GM19240 (cell line): ENCODE measurements at regions not wholly inside any gene's neighbourhood (a gene's known extent, or its start where the extent isn't known, plus 50 kb on each side); places are given as distances from the start of the nearest gene placed in this dataset.
"Not testable (repeated sequence)": the region's sequence is repeated elsewhere in the genome, so short reads cannot be mapped to it uniquely, and the experiment has no call there.

ENCODE experiments used
- DNase-seq: peaks from one replicate; pipeline ENCODE4 v3.0.0; 2011; ENCODE audit warnings: low spot score; ENCODE audit not compliant: insufficient read length

GRCh38 chrX:1103360-1103759, 109.1 kb downstream of the CRLF2 start:
- DNase-seq: no peak

DNA sequence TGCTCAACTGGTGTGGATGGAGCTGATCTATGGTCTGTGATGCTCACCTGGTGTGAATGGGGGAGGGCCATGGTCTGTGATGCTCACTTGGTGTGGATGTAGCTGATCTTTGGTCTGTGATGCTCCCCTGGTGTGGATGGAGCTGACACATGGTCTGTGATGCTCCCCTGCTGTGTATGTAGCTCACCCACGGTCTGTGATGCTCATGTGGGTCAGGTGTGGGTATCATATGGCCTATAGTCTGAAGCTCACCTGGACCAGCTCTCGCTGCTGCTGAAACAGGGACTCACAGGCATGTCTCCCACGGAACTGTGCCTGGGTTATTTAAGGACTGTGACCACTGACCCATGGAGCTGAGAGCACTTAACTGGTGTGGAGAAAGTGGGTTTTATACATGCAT, 109.7 kb downstream of the CRLF2 start:
- no peak for DNase-seq

GRCh38 chrX:1102221-1102620, 110.2 kb downstream of the CRLF2 start:
- not testable (repeated sequence) for DNase-seq

DNA sequence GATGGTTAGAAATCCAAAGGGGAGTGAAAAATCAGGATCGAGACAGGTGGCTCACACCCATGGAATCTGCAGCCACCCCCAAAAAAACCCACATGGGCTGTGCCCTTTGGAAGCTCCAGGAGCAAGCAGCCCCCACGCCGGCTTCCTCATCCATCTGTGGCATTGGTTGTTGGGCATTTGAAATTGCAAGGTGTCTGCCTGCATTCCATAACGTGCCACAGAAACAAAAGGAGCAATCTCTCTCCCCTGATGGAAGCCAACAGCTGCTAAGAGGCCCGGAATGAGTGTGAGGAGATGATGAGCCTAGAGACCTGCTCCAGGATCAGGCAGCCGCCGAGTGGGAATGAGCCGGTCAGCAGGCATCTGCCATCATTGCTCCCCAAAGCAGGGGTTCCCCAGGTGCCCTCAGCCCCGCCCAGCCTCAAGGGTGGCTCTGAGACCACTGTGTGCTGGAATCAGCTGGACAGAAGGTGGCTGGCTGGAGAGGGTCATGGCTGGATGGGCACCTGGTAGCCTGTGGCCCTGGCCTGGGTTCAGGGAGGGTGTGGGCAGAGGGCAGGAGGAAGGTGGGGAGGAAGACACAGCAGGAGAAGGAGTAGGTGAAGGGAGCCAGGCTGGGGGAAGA, 113.2 kb downstream of the CRLF2 start:
- no peak for DNase-seq

- no peak for DNase-seq
Observed at GRCh38 chrX:1097328-1097727, 115.1 kb downstream of the CRLF2 start.

GRCh38 chrX:1094566-1095333, 117.7 kb downstream of the CRLF2 start:
- no peak for DNase-seq

DNA sequence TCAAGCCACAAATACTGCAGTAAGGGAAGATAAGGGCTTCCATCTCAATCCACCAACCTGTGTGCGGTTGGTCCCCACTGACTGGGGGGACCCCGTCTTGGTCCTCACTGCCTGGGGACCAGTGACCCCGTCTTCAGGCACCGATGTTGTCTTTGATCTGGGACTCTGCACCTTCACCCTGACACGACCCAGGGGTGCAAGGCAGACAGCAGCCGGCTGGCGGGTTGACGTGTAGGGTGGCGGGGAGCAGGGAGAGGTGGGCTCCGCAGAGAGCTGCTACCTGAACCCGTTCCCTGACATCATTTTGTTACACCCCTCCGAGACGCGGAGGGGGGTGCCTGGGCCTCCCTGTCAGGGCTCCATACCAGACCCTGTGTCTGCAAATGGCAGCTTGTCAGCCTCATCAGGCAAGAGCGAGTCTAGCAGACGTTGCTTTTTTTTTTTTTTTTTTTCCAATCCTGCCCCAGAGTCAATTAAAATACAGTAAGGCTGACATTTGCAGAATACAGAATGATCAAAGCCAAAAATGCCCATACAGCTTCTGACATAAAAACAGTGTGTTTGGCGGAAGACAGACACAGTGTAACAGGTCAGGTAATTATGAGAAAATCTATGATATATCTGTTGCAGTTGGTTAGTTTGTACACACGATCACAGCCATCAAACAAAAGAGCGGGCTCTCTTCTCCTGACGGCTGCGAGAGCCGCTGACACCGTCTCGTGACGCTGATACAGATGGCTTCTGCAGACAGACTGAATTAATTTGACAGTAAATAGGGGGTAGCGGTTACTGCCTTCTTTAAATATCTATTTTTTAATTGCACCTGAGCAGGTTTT, 118.6 kb downstream of the CRLF2 start:
- no peak for DNase-seq

- no peak for DNase-seq
Observed at GRCh38 chrX:1093121-1093520, 119.3 kb downstream of the CRLF2 start.

DNA sequence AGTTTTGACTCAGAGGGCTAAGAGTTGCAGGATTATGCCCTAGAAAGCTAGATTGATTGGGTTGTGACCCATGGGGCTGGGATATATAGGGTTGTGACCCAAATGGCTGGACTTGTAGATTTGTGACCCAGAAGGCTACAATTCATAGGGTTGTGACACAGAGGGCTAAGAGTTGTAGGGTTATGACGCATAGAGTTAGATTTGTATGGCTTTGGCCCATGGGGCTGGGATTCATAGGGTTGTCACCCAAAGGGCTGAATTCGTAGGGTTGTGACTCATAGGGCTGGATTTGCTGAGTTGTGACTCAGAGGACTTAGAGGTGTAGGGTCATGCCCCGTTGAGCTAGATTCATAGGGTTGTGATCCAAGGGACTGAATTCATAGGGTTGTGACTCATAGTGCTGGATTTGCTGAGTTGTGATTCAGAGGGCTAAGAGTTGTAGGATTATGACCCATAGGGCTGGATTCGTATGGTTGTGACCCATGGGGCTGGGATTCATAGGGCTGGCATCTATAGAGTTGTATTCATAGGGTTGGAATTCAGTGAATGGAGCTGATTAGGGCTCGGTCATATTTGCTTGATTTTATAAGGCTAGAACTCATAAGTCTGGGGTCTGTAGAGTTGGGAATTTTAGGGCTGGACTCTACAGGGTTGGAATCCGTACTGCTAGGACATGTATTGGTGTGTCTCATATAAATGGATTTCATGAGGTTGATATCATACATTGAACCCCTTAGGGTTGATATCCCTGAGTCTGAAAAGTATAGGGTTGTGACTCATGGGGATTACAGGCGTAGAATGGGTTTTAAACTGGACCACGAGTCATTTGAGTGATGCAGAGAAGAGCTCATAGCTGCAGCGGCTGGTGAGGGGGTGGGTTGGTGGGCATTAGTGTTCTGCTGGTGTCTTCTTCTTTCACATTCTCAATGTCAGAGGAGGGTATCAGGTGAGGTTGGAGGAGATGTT, 125.7 kb downstream of the CRLF2 start:
- no peak for DNase-seq

- not testable (repeated sequence) for DNase-seq
Observed at GRCh38 chrX:1085871-1086270, 126.6 kb downstream of the CRLF2 start.

DNA sequence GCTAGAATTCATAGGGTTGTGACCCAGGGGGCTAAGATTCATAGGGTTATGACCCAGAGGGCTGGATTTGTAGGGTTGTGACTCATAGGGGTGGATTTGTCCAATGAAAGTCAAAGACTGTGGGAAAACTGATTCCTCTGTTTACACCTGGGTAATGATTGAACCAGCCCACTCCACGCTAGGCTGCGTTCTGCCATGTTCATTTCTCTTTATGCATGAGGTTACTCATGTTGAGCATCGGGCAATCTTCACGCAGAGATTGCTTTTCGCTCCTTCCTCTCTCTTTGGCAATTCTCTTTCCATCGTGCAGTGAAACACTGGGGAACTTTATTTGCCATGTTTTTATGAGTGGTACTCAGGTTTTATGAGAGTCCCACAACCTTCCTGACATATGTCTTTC, 127.8 kb downstream of the CRLF2 start:
- DNase-seq: no peak

- no peak for DNase-seq
Observed at GRCh38 chrX:1076871-1077651, 135.4 kb downstream of the CRLF2 start.

GRCh38 chrX:1075741-1076140, 136.7 kb downstream of the CRLF2 start:
- no peak for DNase-seq

- no peak for DNase-seq
Observed at GRCh38 chrX:1075156-1075555, 137.3 kb downstream of the CRLF2 start.

DNA sequence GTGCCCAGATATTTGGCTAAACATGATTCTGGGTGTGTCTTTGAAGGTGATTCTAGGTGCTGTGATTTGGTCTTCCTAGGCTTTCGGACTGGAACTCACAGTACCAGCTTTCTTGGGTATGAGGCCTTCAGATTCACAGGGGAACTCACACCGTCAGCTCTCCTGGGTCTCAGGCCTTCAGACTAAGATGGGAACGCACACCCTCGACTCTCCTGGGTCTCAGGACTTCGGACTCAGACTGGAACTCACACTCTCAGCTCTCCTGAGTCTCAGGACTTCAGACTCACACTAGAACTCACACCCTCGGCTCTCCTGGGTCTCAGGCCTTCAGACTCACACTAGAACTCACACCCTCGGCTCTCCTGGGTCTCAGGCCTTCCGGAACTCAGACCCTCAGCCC, 137.7 kb downstream of the CRLF2 start:
- DNase-seq: no peak

DNA sequence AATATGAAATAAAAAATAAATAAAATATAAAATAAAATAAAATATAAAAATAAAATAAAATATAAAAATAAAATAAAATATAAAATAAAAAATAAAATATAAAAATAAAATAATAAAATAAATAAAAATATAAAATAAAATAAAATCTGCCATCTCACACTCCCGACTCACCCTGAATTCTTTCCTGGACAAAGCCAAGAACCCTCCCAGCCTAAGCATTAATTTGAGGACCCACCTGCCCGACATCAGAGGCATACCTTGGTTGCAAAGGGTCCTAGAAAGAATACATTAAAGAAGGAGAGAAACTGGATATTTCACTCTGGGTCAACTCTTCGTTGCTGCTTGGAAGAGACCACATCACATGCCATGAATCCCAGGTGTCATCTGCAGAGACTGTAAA, 138.3 kb downstream of the CRLF2 start:
- no peak for DNase-seq

GRCh38 chrX:1072637-1073377, 139.6 kb downstream of the CRLF2 start:
- DNase-seq: no peak

DNA sequence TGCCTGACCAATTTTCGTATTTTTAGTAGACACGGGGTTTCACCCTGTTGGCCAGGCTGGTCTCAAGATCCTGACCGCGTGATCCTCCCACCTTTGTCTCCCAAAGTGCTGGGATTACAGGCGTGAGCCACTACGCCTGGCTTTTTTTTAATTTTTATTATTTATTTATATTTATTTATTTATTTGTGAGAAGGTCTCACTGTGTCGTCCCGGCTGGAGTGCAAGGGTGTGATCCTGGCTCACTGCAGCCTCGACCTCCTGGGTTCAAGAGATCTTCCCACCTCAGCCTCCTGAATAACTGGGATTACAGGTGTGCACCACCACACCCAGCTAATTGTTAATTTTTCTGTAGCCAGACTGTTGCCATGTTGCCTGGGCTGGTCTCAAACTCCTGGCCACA, 141.1 kb downstream of the CRLF2 start:
- DNase-seq: no peak

DNA sequence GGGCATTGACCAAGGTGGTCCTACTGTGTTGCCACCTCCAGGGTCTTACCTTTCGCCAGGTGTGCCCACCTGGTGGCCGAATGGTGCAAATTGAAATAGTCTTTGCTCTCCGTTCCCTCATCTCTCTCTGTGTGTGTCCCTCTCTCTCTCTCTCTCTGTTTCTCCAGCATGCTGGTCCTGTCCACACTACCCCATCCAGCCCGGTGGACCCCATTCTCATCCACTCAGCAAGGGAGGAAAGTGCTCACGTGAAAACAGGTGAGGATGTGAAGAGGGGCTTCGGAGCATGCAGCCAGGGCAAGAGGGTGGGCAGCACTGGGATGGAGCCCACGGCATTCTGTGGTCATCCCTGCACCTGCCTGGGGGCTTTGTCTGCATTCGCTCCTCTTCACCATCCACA, 150.1 kb downstream of the CRLF2 start:
- no peak for DNase-seq

GRCh38 chrX:1060562-1060960, 151.9 kb downstream of the CRLF2 start:
- DNase-seq: no peak
